Gastrocnemius medialis (tissue), 4 donors: ENCODE measurements at regions not wholly inside any gene's neighbourhood (a gene's known extent, or its start where the extent isn't known, plus 50 kb on each side); places are given as distances from the start of the nearest gene placed in this dataset.

Experiments
- CTCF ChIP-seq, 5 experiments: fragments of 450-650 bp in 3 of 5; fragments of 200-600 bp in 2 of 5; sonication (generic) in 2 of 5; IDR thresholded peaks in 4 of 5; conservative IDR thresholded peaks in 1 of 5; 1 replicate in 4 of 5; 2 replicates in 1 of 5; pipeline ENCODE4 v1.5.1; 2016 to 2019; ENCODE audit warnings: antibody characterized with exemption in 5 of 5, mild to moderate bottlenecking in 3 of 5, moderate library complexity in 3 of 5
- POLR2A ChIP-seq, 2 donors: fragments of 450-650 bp; IDR thresholded peaks; one replicate each; pipeline ENCODE4 v1.6.1; 2017; ENCODE audit warnings: antibody characterized with exemption in 2 of 2, mild to moderate bottlenecking in 2 of 2, moderate library complexity in 2 of 2

- TF ChIP-seq POLR2A (IDR thresholded peaks at IDR 0.05) (no peak), CTCF (IDR thresholded peaks at IDR 0.05 in 4 of 5, conservative IDR thresholded peaks at IDR 0.05 in 1 of 5) (no peak)
Measured at GRCh38 chr7:40915071-40915470, 780.3 kb downstream of the SUGCT start.
